Right lobe of liver (tissue), 6 donors: ENCODE measurements at regions not wholly inside any gene's neighbourhood (a gene's known extent, or its start where the extent isn't known, plus 50 kb on each side); places are given as distances from the start of the nearest gene placed in this dataset.

Source experiments
- ATAC-seq, 4 donors: fragments of 200-7000 bp; cut with Tn5 transposase; one replicate each; pipeline ENCODE4 v1.9.1; 2020; ENCODE audit warnings: mild to moderate bottlenecking in 4 of 4, moderate library complexity in 4 of 4
- DNase-seq, 3 donors: peaks; one replicate each; pipeline ENCODE4 v3.0.0-alpha.2; 2020
- H3K27ac ChIP-seq, 3 donors: fragments of 200-600 bp; one replicate each; pipeline ENCODE4 v1.8.0; 2022
- H3K27me3 ChIP-seq, 2 donors: fragments of 200-600 bp; one replicate each; pipeline ENCODE4 v1.8.0; 2022
- H3K36me3 ChIP-seq, 4 donors: fragments of 200-600 bp; sonication (generic) in 1 of 4; one replicate each; pipeline versions ENCODE4 v1.5.1 to v1.8.0; 2017 to 2022; ENCODE audit warnings: control low read depth in 1 of 4
- H3K4me1 ChIP-seq, 4 donors: fragments of 200-600 bp; sonication (generic) in 1 of 4; one replicate each; pipeline versions ENCODE4 v1.5.1 to v1.8.0; 2017 to 2022; ENCODE audit warnings: control low read depth in 1 of 4
- H3K4me3 ChIP-seq, 3 donors: fragments of 200-600 bp; one replicate each; pipeline ENCODE4 v1.8.0; 2022
- H3K9me3 ChIP-seq, 4 donors: fragments of 200-600 bp; sonication (generic) in 1 of 4; one replicate each; pipeline versions ENCODE4 v1.5.1 to v1.8.0; 2017 to 2022; ENCODE audit warnings: control low read depth in 1 of 4
- CTCF ChIP-seq, 4 donors: fragments of 200-600 bp in 3 of 4; fragments of 450-650 bp in 1 of 4; IDR thresholded peaks; one replicate each; pipeline versions ENCODE4 v1.5.1 to v1.8.0; 2016 to 2022; ENCODE audit warnings: antibody characterized with exemption in 4 of 4, mild to moderate bottlenecking in 2 of 4
- POLR2A ChIP-seq: fragments of 450-650 bp; IDR thresholded peaks from one replicate; pipeline ENCODE4 v1.6.1; 2017; ENCODE audit warnings: antibody characterized with exemption, mild to moderate bottlenecking
- WGBS: methylation state at CpG from one replicate; pipeline ENCODE4 v1.1.6; 2018; ENCODE audit warnings: low coverage, low lambda C conversion rate; ENCODE audit not compliant: insufficient coverage; ENCODE audit errors: missing lambda C conversion rate; 5-methylcytosine and 5-hydroxymethylcytosine counted together
- intact Hi-C, 2 donors: fragments of 100-400 bp; cut with DNase I; formaldehyde crosslinking; loops; one replicate each; pipeline versions ENCODE4 v1.11.2 to v1.14.1; 2022
- microRNA-seq, 2 donors: library from miRNA; unstranded; fragments of <30 nt; microRNA quantifications; one replicate each; pipeline ENCODE4, GENCODE V29; 2019 to 2020
- small RNA-seq, 2 experiments: library from RNA; depleted of rRNA; stranded (forward); fragments of <200 nt; gene quantifications; one replicate each; pipeline ENCODE3, GENCODE V24; 2016
- donor health status: DM: no; HTN: yes; CAD: no.
- donor health status: DM: no; HTN: no; CAD: no.
- donor health status: DM: no; HTN: no; CAD: no.
- donor health status: DM: no; HTN: yes; CAD: no.
- donor health status: DM: no; HTN: yes; CAD: no.

- TF ChIP-seq CTCF (IDR thresholded peaks at IDR 0.05) (no peak), POLR2A (no peak)
- no peaks in the 10 kb centered on the region for H3K27me3 ChIP-seq
- H3K27ac ChIP-seq: no peak overlapping the region
- H3K4me3 ChIP-seq: no peak overlapping the region
- no peak for ATAC-seq
- 93% methylated on average over 2 of the region's 2 CpGs for WGBS
- intact Hi-C loops: no loop called here
- peaks cover 0 to 31% (median 0%) of the 10 kb centered on the region in 4 donors for H3K4me1 ChIP-seq
- H3K36me3 ChIP-seq: no peaks in the 10 kb centered on the region
- no peaks in the 10 kb centered on the region for H3K9me3 ChIP-seq
- no peak for DNase-seq
These were observed 117.9 kb downstream of the TM9SF2 start for GRCh38 chr13:99619207-99619606.

- intact Hi-C loops: no loop called here
- ATAC-seq (peak; percentile 78 to 82 (median 80)), DNase-seq (peak; percentile 61 to 70 (median 66))
- Histone ChIP-seq H3K9me3 (no peaks in the 10 kb centered on the region), H3K4me3 (no peak overlapping the region), H3K4me1 (peaks cover 0 to 36% (median 0%) of the 10 kb centered on the region in 4 donors), H3K36me3 (no peaks in the 10 kb centered on the region), H3K27ac (peak overlapping the region in 1 of 3 donors; percentile 75), H3K27me3 (no peaks in the 10 kb centered on the region)
- whole genome bisulfite sequencing: 22% methylated on average over 11 of the region's 11 CpGs
- no peak for TF ChIP-seq POLR2A
- peak; percentile 65 to 90 (median 73) for TF ChIP-seq CTCF (IDR thresholded peaks at IDR 0.05)
These were observed 116.4 kb downstream of the TM9SF2 start for GRCh38 chr13:99617474-99618255.

GRCh38 chr13:99614465-99614885 lies 113.2 kb downstream of the TM9SF2 start:
- no peaks in the 10 kb centered on the region for H3K9me3 ChIP-seq

More at GRCh38 chr13:99614465-99614885, 113.2 kb downstream of the TM9SF2 start:
- ATAC-seq: peak; percentile 82 to 93 (median 84)
- intact Hi-C loops: no loop called here
- no peak overlapping the region for H3K4me3 ChIP-seq
- H3K27me3 ChIP-seq: no peaks in the 10 kb centered on the region
- 0% methylated on average over 1 of the region's 9 CpGs for WGBS
- H3K27ac ChIP-seq: peak overlapping the region in 2 of 3 donors; percentile 26 to 75
- no peaks in the 10 kb centered on the region for H3K36me3 ChIP-seq
- TF ChIP-seq POLR2A (no peak), CTCF (IDR thresholded peaks at IDR 0.05) (peak; percentile 28 to 52 (median 38))
- peaks cover 0 to 47% (median 0%) of the 10 kb centered on the region in 4 donors for H3K4me1 ChIP-seq
- DNase-seq: peak; percentile 72 to 85 (median 79)

Small RNA genes in the stretch of these regions (microRNA-seq; reads per million reads assigned to microRNA genes)
- gene MIR4306: 0 reads per million in 2 donors

Small RNA genes in the stretch of these regions (small RNA-seq; reads per million reads assigned to genes)
- gene MIR4306 (0 reads per million in 2 experiments), gene RF00402 (0 reads per million in 2 experiments)
